Activated CD8-positive, alpha-beta T cell treated with anti-CD3 and anti-CD28 coated beads, Interleukin-2, amount 10 ng/mL, durations not matched to agents 7 days and 5 days (primary cell): ENCODE measurements at regions not wholly inside any gene's neighbourhood (a gene's known extent, or its start where the extent isn't known, plus 50 kb on each side); places are given as distances from the start of the nearest gene placed in this dataset.
"Not testable (repeated sequence)": the region's sequence is repeated elsewhere in the genome, so short reads cannot be mapped to it uniquely, and the experiment has no call there.

Source experiments
- ATAC-seq: fragments of 150-1000 bp; cut with Tn5 transposase; one replicate; pipeline ENCODE4 v1.10.0; 2021; ENCODE audit warnings: moderate library complexity
- CTCF ChIA-PET: fragments of 350-600 bp; sonication (Branson Sonifier 250); formaldehyde crosslinking; loops from one replicate; lab custom pipeline; 2021; ENCODE audit warnings: antibody characterized with exemption; lab: Charles Lee
- POLR2A ChIA-PET: fragments of 350-600 bp; sonication (Branson Sonifier 250); formaldehyde crosslinking; loops from one replicate; lab custom pipeline; 2021; ENCODE audit warnings: antibody characterized with exemption; lab: Charles Lee
- DNase-seq: peaks from one replicate; pipeline ENCODE4 v3.0.0-alpha.2; 2020
- H3K27ac Mint-ChIP-seq: one replicate; pipeline ENCODE4 v1.8.0; 2021; ENCODE audit warnings: mild to moderate bottlenecking, mixed read lengths
- H3K27me3 Mint-ChIP-seq: one replicate; pipeline ENCODE4 v1.8.0; 2021; ENCODE audit warnings: low read depth, mixed read lengths
- H3K36me3 Mint-ChIP-seq: one replicate; pipeline ENCODE4 v1.8.0; 2021; ENCODE audit warnings: low read depth, mixed read lengths
- H3K4me1 Mint-ChIP-seq: one replicate; pipeline ENCODE4 v1.8.0; 2021; ENCODE audit warnings: low read depth, mixed read lengths
- H3K4me3 Mint-ChIP-seq: one replicate; pipeline ENCODE4 v1.8.0; 2021; ENCODE audit warnings: mild to moderate bottlenecking, mixed read lengths
- H3K9me3 Mint-ChIP-seq: one replicate; pipeline ENCODE4 v1.8.0; 2022; ENCODE audit warnings: mixed read lengths; ENCODE audit not compliant: insufficient read depth

DNA sequence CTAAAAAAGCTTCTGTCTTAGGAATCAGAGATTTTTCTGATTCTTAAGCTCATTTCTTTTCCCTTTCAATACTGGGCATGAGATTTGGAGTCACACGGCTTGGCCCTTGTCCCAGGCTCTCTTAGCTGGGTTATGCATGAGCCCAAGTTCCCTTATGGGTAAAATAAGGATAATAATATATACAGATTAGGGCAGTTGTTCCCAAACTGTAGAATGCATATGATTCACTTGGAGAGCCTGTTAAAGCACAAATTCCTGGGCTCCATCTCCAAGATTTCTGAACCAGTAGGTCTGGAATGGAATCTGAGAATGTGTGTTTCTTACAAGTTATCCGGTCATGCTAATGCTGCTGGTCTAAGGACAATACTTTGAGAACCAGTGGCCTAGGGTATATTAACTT is 154.0 kb downstream of the REEP3 start:
- no peaks in the 10 kb centered on the region for H3K9me3 Mint-ChIP-seq
- CTCF ChIA-PET = no interaction called here
- H3K27me3 Mint-ChIP-seq = peaks cover 2% of the 10 kb centered on the region
- H3K36me3 Mint-ChIP-seq = no peaks in the 10 kb centered on the region
- no peaks in the 10 kb centered on the region for H3K4me1 Mint-ChIP-seq
- no peak overlapping the region for H3K4me3 Mint-ChIP-seq
- no peak overlapping the region for H3K27ac Mint-ChIP-seq
- POLR2A ChIA-PET = no interaction called here
- no peak for DNase-seq
- no peak for ATAC-seq

DNA sequence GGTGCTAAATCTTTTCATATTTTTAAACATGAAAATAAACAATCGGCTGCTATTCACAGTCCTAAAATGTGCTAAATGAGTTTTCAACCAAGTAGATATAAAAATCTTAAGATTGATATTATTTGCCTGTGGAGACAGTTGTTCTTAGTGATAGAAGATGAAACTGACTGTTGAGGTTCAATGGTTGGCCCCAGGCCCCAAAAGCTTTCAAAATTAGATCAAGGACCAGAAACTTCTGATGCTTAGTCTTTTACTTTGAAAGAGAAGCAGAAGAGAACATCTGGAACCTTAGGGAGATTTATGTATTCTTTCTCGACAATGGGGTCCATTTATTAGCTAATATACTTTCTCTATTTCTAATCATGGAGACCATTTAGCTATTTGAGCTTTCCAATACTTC is 155.8 kb downstream of the REEP3 start:
- ChIA-PET POLR2A (no interaction called here), CTCF (no interaction called here)
- no peak for DNase-seq
- Mint-ChIP-seq H3K27me3 (peaks cover 2% of the 10 kb centered on the region), H3K4me3 (no peak overlapping the region), H3K36me3 (no peaks in the 10 kb centered on the region), H3K4me1 (no peaks in the 10 kb centered on the region), H3K27ac (no peak overlapping the region), H3K9me3 (no peaks in the 10 kb centered on the region)
- no peak for ATAC-seq

DNA sequence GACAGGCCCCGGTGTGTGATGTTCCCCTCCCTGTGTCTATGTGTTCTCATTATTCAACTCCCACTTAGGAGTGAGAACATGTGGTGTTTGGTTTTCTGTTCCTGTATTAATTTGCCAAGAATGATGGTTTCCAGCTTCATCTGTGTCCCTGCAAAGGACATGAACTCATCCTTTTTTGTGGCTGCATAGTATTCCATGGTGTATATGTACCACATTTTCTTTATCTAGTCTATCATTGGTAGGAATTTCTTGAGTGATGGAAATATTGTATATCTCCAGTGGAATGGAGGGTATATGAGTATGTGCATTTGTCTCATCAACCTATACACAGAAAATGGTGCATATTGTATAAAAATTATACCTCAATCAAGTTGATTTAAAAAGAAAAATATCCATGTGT is 159.3 kb downstream of the REEP3 start:
- H3K27ac Mint-ChIP-seq, POLR2A ChIA-PET, DNase-seq, H3K4me3 Mint-ChIP-seq, H3K36me3 Mint-ChIP-seq, ATAC-seq, H3K9me3 Mint-ChIP-seq, H3K27me3 Mint-ChIP-seq: not testable (repeated sequence)
- peaks cover 11% of the 10 kb centered on the region for H3K4me1 Mint-ChIP-seq
- CTCF ChIA-PET = interaction anchor here (1.0 kb wide), 1 partner anchor 296 kb away, joined by 3 read pairs; no protein-coding TSS in a partner anchor

DNA sequence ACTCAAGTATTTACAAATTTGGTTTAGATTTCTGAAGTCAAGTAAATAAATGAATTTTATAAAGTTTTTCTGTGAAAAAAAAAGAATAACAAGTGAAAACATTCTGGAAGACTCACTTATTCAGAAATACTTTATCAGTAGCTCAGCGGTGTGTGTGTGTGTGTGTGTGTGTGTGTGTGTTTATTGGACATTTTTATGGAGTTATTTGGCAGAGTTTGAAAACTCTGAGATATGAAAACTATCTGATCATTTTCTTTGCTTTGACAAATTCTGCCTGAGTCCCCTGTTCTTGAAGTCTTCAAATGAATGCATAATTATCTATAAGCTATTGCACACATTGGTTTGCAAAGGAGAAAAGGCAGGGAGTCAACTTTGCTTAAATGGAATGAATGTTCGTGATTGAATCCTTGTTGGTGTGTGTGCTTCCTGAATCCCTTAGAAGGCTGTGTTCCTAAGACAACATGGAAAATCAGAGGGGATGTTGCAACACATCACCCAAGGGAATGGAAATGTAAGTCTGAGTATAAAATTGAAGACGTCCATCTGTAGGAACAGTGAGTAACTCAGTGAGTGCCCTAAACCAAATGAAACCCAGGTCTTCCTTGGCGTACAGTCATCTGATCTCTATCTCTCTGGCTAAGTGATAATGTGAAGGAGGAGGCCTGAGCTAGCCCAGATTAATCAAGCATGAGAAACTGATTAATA is 160.9 kb downstream of the REEP3 start:
- H3K27ac Mint-ChIP-seq = no peak overlapping the region
- CTCF ChIA-PET = interaction anchor here (1.3 kb wide), 1 partner anchor 38 kb away, joined by 3 read pairs; no protein-coding TSS in a partner anchor
- DNase-seq = no peak
- no peaks in the 10 kb centered on the region for H3K9me3 Mint-ChIP-seq
- POLR2A ChIA-PET = interaction anchor here (0.6 kb wide), 1 partner anchor 383 kb away, joined by 3 read pairs; no protein-coding TSS in a partner anchor
- no peak overlapping the region for H3K4me3 Mint-ChIP-seq
- H3K4me1 Mint-ChIP-seq = peaks cover 11% of the 10 kb centered on the region
- no peak for ATAC-seq
- H3K27me3 Mint-ChIP-seq = peaks cover 2% of the 10 kb centered on the region
- no peaks in the 10 kb centered on the region for H3K36me3 Mint-ChIP-seq

DNA sequence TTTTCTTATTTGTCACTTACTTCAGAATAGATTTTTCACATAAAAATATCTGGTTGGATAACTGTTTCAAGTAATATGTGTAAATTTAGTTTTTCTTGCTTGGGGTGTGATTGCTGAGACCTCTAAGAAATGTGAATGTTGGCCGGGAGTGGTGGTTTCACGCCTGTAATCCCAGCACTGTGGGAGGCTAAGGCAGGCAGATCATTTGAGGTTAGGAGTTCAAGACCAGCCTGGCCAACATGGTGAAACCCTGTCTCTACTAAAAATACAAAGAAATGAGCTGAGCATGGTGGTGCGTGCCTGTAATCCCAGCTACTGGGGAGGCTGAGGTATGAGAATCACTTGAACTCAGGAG is 161.5 kb downstream of the REEP3 start:
- peaks cover 11% of the 10 kb centered on the region for H3K4me1 Mint-ChIP-seq
- not testable (repeated sequence) for H3K27ac Mint-ChIP-seq, H3K9me3 Mint-ChIP-seq, ATAC-seq, H3K27me3 Mint-ChIP-seq, H3K36me3 Mint-ChIP-seq, DNase-seq, H3K4me3 Mint-ChIP-seq
- CTCF ChIA-PET = interaction anchor here (1.0 to 1.3 kb wide), 2 partner anchors 38 to 516 kb away, joined by 3 read pairs; no protein-coding TSS in a partner anchor
- POLR2A ChIA-PET = interaction anchor here (0.6 kb wide), 1 partner anchor 893 kb away, joined by 3 read pairs; no protein-coding TSS in a partner anchor

DNA sequence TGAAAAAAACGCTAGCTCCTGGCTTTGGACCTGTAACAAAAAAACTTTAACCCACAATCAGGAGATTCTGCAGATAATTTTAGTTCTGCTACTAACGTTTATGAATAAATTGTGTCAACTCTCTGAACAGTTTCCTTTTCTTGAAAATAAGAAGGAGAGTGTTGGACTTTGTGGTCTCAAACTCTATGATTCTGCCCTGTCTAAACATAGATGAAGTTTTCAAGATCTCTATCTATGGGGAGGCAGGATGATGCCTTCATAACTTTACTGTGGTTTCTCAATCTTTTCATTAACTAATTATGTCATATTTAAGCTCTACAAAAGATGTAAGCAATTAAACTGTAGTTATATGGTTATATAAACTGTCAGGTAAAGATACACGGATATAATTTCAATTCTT is 162.0 kb downstream of the REEP3 start:
- ChIA-PET CTCF (interaction anchor here (1.0 to 1.3 kb wide), 2 partner anchors 37 to 517 kb away, joined by 3 read pairs; no protein-coding TSS in a partner anchor), POLR2A (interaction anchor here (0.6 kb wide), 2 partner anchors 39 to 894 kb away, joined by 3 to 5 read pairs; no protein-coding TSS in a partner anchor)
- H3K27ac Mint-ChIP-seq = no peak overlapping the region
- no peaks in the 10 kb centered on the region for H3K36me3 Mint-ChIP-seq
- H3K27me3 Mint-ChIP-seq = peaks cover 2% of the 10 kb centered on the region
- H3K4me3 Mint-ChIP-seq = no peak overlapping the region
- H3K4me1 Mint-ChIP-seq = peaks cover 11% of the 10 kb centered on the region
- ATAC-seq (no peak), DNase-seq (no peak)
- no peaks in the 10 kb centered on the region for H3K9me3 Mint-ChIP-seq

DNA sequence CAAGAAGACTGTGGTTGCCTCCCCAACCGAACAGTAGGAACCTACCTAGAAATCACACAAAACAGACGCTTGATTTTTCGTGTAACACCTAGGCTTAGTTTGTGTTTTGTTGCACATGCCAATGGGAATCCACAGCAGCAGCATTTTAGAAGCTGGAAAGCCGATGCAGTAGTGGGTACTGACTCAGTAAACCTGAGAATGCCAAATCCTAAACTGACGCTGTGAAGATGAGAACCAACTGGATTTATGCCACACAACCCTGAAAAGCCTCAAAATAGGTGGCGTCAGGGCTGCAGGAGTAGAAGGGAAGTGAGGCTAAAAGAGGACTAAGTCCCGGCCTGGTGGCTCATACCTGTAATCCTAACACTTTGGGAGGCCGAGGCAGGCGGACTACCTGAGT is 162.5 kb downstream of the REEP3 start:
- DNase-seq (no peak), ATAC-seq (no peak)
- H3K9me3 Mint-ChIP-seq = no peaks in the 10 kb centered on the region
- H3K27ac Mint-ChIP-seq = no peak overlapping the region
- no peaks in the 10 kb centered on the region for H3K36me3 Mint-ChIP-seq
- H3K27me3 Mint-ChIP-seq = peaks cover 2% of the 10 kb centered on the region
- POLR2A ChIA-PET = interaction anchor here (0.6 kb wide), 1 partner anchor 38 kb away, joined by 5 read pairs; no protein-coding TSS in a partner anchor
- no peak overlapping the region for H3K4me3 Mint-ChIP-seq
- CTCF ChIA-PET = interaction anchor here (1.0 kb wide), 1 partner anchor 517 kb away, joined by 3 read pairs; no protein-coding TSS in a partner anchor
- peaks cover 11% of the 10 kb centered on the region for H3K4me1 Mint-ChIP-seq

DNA sequence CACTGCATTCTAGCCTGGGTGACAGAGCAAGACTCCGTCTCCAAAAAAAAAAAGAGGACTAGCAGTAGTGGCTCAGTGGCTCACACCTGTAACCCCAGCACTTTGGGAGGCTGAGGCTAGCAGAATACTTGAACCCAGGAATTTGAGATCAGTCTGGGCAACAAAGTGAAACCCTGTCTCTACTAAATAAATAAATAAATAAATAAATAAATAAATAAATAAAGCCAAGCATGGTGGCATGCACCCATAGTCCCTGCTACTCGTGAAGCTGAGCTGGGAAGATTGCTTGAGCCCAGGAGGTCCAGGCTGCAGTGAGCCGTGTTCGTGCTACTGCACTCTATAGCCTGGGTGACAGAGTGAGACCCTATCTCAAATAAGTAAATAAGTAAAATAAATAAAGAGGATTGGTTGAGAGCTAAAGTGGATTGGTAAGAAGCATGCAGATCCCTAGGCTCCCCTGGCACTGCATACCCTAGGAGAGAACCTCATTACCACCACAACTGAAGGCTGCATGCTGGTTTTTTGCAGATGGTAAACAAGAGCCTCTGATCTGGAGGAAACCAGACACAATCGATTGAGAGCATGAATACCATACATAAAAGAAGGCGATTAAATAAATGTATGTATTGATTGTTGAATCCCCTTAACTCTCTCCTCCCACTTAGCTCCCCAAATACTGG is 163.2 kb downstream of the REEP3 start:
- CTCF ChIA-PET = interaction anchor here (0.8 kb wide), 1 partner anchor 34 kb away, joined by 3 read pairs; no protein-coding TSS in a partner anchor
- no peaks in the 10 kb centered on the region for H3K36me3 Mint-ChIP-seq
- H3K4me3 Mint-ChIP-seq = no peak overlapping the region
- H3K27ac Mint-ChIP-seq = no peak overlapping the region
- H3K27me3 Mint-ChIP-seq = no peaks in the 10 kb centered on the region
- no peak for ATAC-seq
- POLR2A ChIA-PET = no interaction called here
- no peak for DNase-seq
- peaks cover 11% of the 10 kb centered on the region for H3K4me1 Mint-ChIP-seq
- H3K9me3 Mint-ChIP-seq = no peaks in the 10 kb centered on the region

DNA sequence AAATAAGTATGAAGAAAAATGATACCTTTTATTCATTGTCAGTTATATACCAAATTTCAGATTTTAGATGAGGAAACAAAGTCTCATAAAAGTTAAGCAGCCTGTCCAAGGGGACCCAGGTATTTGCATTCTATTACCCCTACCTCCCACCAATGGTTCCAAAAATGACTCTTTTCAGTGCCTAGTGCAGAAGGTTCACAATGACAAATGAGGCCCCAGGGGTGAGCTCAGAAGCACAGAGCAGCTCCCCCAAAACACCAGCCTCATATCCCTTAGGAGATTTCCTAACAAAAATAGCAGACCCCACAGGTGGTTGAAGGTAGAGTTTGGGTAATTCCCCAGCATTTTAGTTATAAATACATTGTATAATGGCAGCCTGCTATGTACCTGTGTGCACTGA is 168.6 kb downstream of the REEP3 start:
- ATAC-seq (no peak), DNase-seq (no peak)
- no peaks in the 10 kb centered on the region for H3K36me3 Mint-ChIP-seq
- H3K4me1 Mint-ChIP-seq = no peaks in the 10 kb centered on the region
- ChIA-PET CTCF (interaction anchor here (0.7 to 1.2 kb wide), 2 partner anchors 30 to 60 kb away, joined by 3 to 6 read pairs; no protein-coding TSS in a partner anchor), POLR2A (no interaction called here)
- H3K9me3 Mint-ChIP-seq = no peaks in the 10 kb centered on the region
- no peak overlapping the region for H3K27ac Mint-ChIP-seq
- no peak overlapping the region for H3K4me3 Mint-ChIP-seq
- H3K27me3 Mint-ChIP-seq = no peaks in the 10 kb centered on the region

DNA sequence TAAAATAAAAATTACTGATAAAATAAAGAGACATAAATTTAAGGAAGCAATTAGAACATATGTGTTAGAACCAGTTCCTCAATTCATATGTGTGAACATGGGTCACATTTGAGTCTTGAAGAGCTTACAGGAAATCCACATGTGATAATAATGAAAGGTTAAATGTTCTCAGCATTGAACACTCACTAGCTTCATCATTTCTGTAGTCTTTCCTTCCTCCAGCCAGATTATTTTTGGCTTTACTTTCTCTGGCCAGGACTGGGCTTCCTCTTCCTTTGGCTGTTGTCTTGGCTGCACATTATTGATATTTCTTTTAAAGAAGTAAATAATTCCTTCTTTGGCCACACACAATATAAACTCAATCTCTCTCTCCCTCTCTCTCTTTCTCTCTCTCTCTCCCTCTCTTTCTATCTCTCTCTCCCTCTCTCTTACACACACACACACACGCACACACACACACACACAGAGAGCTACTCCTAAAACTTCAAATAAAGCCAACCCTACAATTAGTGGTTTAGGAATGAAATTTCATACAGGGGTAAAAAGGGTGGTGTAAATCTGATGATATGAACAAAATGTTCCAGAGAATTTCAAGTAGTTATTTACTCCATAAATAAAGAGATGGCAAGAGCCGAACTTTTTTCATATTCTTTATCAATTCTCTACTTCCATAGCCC is 171.2 kb downstream of the REEP3 start:
- no peaks in the 10 kb centered on the region for H3K9me3 Mint-ChIP-seq
- H3K36me3 Mint-ChIP-seq = no peaks in the 10 kb centered on the region
- H3K27ac Mint-ChIP-seq = no peak overlapping the region
- no peak for DNase-seq
- no peaks in the 10 kb centered on the region for H3K27me3 Mint-ChIP-seq
- ChIA-PET POLR2A (no interaction called here), CTCF (no interaction called here)
- no peaks in the 10 kb centered on the region for H3K4me1 Mint-ChIP-seq
- no peak for ATAC-seq
- no peak overlapping the region for H3K4me3 Mint-ChIP-seq

DNA sequence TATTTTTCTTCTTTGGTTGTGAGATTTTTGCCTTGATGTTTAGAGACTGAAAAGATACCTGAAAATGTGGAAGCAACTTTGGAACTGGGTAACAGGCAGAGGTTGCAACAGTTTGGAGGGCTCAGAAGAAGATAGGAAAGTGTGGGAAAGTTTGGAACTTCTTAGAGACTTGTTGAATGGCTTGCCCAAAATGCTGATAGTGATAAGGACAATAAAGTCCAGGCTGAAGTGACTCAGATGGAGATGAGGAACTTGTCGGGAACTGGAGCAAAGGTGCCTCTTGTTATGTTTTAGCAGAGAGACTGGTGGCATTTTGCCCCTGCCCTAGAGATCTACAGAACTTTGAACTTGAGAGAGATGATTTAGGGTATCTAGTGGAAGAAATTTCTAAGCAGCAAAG is 171.8 kb downstream of the REEP3 start:
- POLR2A ChIA-PET, H3K27ac Mint-ChIP-seq, H3K4me3 Mint-ChIP-seq, H3K4me1 Mint-ChIP-seq, CTCF ChIA-PET, H3K36me3 Mint-ChIP-seq, H3K9me3 Mint-ChIP-seq, DNase-seq, ATAC-seq, H3K27me3 Mint-ChIP-seq: not testable (repeated sequence)
